Smooth muscle cell of the brain vasculature (primary cell): ENCODE measurements at regions not wholly inside any gene's neighbourhood (a gene's known extent, or its start where the extent isn't known, plus 50 kb on each side); places are given as distances from the start of the nearest gene placed in this dataset.
"Not testable (repeated sequence)": the region's sequence is repeated elsewhere in the genome, so short reads cannot be mapped to it uniquely, and the experiment has no call there.

ENCODE experiments used
- DNase-seq: peaks from one replicate; pipeline ENCODE4 v3.0.0-alpha.2; 2012; ENCODE audit warnings: low read depth, low spot score

DNA sequence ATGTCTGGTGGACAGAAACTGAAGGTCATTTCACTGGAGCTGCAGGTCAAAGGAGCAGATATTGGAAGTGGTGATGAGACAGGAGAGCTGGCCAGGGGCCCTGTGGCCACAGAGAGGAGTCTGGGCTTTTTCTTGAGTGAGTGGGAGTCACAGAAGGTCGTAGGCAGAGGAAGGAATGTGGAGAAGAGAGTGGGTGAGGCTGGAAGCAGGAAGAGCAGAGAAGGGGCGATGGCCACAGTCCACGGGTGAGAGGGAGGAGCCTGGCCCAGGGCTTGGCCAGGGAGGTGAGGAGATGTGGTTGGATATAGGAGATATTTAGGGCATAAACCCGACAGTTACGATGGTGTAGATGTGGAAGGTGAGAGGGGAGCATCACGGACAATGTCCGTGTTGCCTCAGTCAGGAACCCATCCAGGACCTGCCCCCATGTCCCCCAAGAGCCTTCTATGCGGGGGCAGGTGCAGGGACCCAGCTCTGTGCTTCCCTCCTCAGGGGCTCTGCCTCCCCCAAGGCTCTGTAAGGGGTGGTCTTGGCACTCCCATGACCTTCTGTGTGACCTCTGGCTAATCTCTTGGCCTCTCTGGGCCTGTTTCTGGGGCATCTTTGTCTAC is 150.5 kb upstream of the PTPN1 start:
- no peak for DNase-seq

DNA sequence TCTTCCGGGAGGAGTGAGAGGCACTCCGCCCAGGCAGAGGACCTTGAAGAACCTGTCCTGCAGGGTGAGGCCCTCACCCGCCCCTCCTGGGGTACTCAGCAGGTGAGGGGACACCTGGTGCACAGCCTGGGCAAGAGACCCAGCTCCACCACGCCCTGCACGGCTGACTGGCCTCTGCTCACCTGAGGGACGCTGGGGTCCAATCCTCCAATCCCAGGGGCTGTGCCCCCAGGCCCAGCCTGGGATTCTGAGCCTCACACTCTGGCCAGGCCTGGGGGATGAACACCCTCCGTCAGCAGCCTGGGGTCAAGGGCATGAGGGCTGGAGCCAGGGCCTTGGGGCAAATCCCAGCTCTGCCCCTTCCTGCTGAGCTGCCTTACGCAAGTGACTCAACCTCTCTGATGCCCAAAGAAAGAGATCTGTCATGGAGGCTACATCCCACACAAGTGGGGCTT is 149.9 kb upstream of the PTPN1 start:
- no peak for DNase-seq

DNA sequence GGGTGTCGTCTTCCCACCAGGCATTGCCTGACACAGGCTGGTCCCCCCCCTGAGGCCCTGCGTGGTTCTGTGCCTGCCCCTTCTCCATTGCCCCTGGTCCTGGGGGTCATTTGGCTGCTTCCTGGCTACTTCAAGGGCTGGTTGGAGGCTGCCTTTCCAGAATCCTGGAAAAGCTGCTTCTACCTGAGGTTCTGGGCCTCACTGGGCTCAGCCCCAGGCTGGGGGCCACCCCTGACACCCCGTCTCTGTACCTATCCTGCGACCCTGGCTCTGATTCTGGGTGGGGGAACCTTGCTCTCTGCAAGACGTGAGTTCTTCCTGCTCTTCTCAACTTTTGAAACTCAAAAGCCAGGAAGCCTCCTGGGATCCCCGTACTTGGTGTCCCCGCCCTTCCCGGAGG is 149.3 kb upstream of the PTPN1 start:
- no peak for DNase-seq

DNA sequence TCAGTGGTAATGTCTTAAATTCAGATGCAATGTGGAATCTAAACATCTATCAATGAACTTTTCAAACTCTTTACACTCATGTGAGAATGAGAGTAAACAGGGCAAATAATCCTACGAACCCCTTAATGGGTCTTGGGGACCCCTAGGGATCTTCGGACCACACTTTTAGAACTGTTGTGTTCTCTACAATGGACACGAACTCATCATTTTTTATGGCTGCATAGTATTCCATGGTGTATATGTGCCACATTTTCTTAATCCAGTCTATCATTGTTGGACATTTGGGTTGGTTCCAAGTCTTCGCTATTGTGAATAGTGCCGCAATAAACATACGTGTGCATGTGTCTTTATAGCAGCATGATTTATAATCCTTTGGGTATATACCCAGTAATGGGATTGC is 148.0 kb upstream of the PTPN1 start:
- not testable (repeated sequence) for DNase-seq

DNA sequence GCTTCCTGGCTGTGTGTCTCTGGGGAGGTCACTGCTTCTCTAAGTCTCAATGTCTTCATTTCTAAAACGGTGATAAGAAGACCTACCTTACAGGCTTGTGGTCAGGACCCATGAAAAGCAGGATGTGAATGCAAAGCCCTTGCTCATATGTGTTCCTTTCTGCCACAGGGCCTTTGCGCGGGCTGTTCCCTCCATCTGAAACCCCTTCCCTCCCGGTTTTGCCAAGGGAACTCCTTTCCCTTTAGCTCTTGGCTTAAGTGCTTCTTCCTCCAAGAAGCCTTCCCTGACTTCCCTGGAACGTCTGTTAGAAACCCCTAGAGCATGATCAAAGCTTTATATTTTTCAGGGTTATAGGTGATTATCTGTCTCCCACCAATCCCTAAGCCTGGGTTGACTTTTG is 147.2 kb upstream of the PTPN1 start:
- DNase-seq, result no peak

DNA sequence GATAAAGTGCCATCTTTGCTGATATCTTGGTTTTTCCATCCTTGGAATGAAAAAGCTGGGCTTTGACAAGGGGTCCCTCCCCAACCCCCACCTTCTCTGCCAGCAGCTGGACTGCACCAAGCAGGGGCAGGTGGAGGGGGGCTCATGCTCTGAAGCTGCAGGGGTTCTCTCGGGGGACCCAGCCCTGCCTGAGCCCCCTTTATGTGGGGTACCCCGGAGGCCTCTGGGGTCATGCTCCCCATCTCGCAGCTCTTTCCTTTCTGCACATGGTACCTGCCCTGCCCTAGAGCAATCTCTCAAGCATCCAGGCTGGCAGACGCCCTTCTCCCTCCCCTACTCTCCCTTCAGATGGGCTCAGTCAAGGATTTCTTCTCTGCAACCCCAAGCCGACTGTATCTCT is 146.7 kb upstream of the PTPN1 start:
- DNase-seq, result no peak

DNA sequence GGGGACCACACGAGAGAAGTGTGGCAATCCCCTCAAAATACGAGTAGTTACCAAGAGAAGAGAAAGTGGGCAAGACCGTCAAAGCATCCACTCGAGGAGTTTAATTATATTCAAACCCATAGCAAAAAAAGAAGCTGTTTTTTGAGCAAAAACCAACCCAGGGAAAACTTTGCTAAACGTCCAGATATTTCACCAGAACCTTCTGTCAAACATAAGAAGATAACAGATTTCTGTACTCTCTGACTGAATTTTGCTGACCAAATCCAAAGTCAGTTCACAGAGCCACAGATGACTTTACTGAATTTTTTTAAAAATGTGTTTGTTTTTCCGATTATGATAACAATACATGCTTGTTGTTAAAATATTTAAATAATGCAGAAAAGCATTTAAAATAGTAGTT is 145.6 kb upstream of the PTPN1 start:
- no peak for DNase-seq

DNA sequence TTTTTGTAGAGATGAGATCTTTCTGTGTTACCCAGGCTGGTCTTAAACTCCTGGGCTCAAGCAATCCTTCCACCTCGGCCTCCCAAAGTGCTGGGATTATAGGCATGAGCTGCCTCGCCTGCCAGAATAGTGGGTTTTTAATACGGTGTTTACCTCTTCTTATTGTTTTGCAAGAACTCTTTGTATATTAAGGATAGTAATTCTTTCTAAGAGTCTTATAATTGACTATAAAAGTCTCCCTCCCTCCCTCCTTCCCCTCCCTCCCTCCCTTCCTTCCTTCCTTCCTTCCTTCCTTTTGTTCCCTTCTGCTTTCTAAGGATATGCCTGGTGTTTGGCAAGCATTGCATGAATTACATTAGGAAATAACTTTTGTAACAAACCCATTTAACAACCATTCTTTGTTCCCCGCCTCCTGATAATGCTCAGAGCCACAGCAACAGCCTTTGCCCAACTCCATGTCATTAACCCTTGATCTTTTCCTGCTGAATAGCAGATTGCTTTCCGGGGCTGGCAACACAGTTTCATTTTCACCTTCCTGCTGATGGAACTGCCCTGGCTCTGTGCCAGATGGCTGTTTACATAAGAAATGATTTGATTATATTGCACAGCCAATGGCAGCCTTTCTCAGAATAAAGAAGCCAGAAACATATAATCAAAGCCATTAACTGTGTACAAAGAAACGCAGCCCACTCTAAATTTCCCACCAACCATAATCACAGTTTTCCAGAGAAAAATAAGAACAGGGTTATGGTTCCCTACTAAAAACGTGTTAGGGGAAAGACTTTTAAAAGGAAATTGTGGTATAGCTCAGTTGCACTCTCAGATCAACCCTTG is 143.7 kb upstream of the PTPN1 start:
- peak; percentile 18 for DNase-seq

DNA sequence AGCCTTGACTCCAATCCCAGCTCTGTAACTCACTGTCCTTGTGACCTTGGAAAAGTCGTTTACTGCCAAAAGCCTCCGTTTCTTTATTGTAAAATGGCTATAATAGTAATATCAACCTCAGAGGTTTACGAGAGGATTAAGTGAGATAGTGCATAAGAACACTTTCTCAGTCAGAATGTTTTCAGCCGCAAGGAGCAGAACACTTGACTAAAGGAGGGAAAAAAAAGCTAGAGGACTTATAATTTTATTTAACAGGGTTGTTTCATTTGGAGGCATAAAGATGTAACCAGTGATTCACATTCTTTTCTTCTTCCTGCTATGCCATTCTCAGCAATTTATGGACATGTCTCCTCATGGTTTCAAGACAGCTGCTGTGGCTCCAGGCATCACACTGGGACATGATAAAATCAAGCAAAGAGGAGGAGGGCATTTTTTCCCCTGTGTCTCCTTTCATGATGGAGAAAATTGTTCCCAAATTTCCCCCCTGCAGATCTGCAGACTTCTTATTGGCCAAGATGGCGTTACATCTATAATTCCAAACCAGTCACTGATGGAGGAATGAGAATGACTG is 143.0 kb upstream of the PTPN1 start:
- no peak for DNase-seq

DNA sequence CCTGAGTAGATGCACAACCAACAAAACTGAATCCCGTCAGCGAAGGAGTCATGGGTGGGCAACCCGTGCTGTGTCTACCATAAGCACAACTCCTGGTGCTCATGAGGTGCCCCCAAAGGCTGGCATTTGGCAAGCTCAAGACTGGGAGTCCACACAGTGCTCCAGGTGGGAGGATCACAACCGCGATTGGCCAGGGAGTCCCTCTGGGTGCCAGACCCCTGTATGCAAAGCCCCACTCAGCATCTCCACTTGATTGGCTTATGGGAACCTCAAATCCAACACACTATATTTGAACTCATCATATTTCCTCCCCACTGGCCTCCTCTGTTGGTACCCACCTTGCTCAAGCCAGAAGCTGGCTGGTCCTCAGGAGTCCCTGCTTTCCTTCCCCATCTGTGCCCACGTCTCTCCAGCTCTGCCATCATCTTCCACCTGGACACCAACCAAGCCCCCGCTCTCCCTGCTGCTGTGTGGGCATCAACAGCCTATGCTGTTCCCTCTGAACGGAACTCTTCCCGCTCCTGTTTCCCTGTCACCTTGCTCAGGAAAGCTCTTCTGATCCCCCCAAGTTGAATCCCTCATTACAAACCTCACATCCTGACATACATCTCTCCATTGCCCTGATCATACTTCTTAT is 142.3 kb upstream of the PTPN1 start:
- no peak for DNase-seq

DNA sequence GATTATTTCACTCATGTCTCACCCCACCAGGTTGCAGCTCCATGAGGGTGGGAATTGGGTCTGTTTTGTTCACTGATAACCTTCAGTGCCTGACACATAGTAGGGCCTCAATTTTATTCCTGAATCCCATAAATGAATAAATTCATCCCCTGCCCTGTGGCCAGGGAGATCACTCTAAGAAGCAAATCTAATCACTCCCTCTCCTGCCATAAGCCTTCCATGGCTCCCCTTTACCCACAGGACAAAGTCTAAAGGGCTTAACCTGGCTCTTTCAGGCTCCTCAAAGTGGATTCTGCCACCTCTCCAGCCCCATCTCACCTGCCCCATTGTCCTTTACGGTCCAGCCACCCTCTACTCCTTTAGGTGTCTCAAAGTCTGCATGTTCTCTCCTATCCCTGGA is 141.8 kb upstream of the PTPN1 start:
- DNase-seq, result no peak

DNA sequence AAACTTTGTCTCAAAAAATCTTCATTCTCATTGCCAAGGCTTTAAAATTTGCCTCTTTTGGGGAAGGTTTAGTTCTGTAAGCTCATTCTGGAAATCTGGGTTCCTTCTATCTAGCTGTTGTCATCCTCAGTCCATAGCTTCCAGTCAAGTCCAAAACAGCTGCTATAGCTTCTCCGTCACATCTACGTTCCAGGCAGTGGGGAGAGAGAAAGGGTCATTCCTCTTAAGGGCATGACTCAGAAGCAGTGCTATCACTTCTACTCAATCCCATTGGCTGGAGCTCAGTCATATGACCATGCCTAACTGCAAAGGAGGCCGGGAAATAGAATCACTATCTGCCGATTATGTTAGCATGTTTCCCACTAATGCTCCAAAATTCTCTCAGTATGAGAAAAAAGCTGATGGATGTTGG is 141.4 kb upstream of the PTPN1 start:
- no peak for DNase-seq

DNA sequence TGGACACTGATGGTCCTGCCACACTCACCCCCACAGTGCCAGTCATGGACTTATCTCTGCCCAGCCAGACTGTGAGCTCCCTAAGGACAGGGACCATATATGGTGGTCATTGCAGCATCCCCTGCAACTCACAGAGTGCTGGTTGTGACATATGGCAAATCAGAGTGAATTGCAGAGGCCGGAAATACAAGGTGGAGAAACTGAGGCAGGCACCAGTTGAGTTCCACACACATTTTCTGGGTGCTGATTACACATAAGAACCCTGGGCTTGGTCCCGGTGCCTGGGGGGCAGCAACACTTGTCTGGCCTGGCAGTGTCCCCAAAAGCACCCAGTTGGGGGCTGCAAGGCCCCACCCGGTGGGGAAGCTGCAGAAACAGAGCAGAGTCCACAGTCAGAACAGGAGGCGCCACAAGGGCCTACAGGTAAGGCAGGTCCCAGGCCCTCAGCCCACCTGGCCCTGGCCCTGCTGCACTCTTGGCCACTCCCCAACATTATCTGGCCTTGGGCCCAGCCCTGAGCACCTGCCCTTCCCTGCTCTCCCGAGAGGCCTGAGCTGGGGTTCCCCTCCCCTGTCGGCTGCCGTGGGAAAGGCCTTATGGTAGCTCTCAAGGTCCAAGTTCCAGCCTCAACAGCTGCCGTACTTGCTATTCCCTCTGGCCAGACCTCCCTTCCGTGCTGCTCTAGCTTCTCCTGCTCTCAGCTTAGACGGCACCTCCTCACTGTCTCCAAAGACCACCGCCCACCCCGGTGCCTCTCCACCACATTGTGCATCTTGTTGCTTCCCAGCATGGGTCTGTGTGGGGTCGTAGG is 140.8 kb upstream of the PTPN1 start:
- no peak for DNase-seq

DNA sequence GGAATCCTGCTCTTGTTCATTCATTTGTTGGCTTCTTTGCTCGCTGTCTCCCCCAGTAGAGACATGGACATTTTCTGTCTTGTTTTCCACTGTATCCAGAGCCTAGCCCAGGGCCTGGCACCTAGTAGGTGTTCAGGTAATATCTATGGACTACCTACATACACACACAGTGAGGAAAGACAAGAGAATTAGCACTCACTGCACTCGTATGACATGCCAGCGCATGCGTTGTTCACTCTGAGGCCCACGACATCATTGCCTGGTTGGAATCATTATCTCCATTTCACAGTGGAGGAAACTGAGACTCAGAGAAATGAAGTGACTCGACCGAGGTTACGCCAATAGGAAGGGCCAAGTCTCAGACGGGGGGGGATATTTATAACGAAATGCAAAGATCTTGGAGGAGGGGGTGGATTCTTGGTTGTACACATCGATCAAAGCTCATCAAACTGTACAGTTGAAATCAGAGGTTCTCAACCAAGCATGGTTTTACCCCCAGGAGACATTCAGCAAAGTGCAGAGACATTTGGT is 140.1 kb upstream of the PTPN1 start:
- no peak for DNase-seq

DNA sequence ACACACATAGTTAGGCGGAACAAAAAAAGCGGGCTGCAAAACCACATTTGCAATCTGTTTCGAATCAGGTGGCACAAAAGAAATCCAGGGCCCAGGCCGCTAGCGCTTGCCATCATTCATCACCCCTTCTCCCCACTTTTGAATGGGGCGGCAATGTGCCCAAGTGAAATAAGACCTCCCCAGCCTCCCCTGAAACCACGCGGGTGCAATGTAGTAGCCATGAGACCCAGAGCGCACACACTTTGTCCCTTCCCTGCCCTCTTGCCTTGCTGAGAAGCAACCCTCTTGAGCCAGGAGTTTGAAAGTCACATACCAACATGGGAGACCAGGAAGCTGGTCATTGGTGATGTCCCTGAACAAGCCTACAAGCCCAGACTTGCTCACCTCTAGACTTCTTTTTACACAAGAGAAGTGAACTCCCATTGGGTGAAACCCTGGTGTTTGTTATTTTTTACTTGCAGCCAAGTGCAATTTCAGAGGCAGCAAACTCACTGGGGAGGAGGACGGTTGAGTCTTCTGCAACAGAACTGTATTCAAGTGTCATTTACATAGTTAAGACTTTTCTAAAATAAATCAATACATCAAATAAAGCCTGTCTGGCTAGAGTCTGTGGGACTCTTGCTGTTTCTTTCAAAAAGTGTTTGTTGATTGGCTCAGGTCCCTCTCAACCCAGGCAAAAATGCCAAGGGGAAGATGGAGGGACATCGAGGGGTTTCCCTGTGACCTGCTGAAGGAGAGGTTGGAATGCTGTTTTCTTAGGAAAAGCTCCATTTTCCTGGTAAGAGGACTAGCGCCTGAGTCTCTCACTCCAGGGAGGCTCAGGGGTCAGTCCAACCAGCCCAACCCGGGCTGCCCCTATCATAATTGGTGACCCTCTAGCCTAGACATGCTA is 138.1 kb upstream of the PTPN1 start:
- no peak for DNase-seq

DNA sequence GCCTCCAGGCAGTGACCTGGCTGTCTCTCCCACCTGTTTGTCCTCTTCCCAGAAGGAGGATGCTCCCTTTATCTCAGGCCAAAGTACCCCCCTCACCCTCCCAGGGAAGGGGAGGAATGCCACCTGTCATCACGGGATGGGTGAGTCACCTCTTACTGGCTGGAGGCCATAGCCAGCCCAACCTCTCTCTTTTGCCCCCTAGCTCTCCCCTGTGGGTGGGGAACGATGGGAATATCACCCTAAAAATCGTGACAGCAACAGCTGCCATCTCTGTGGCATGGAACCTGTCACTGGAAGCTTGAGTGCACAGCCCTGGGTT is 137.5 kb upstream of the PTPN1 start:
- DNase-seq, result no peak

DNA sequence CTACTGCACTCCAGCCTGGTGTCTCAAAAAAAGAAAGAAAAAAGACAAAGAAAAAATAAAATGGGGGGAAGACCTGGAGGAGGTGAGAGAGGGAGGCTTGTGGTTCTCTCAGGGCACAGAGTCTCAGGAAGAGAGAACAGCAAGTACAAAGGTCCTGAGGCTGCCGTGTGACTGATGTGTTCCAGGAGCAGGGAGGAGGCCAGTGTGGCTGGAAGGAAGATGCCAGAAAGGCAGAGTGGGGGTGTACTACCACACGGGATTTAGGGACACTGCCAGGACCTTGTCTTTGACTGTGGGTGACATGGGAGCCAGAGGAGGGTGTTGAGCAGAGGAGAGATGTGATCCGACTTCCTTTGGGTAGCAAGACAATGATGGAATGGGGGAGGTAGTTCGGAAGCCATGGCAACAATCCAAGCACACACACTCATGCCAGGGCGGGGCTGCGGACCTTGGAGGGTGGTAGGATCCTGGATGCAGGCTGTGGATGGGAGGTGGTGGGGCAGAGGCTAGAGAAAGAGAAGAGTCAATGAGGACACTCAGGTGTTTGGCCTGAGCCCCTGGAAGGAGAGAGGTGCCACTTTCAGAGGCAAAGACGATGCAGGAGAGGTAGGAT is 136.4 kb upstream of the PTPN1 start:
- DNase-seq, result no peak

DNA sequence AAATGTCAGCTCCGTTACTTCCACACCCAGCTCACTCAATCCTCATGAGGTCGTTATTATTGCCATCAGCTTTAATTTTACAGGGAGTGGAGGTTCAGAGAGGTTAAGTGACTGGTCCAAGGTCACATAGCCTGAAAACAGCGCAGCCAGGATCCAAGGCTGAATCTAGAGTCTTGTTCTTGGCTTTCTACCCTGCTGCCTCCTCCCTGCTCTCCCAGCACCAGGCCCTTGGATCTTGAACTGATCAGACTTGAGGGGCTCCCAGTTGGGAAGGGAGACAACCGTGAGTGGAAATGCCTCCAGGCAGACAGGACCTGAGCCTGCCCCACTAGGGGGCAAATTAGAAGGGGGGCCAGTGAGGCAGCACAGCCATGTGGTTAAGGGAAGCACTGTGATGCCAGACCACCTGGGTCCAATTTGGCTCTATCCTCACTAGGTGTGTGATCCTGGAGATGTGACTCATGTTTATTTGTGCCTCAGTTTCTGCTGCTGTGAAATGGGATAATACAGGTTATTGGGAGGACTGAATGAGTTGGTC is 135.6 kb upstream of the PTPN1 start:
- DNase-seq, result no peak

DNA sequence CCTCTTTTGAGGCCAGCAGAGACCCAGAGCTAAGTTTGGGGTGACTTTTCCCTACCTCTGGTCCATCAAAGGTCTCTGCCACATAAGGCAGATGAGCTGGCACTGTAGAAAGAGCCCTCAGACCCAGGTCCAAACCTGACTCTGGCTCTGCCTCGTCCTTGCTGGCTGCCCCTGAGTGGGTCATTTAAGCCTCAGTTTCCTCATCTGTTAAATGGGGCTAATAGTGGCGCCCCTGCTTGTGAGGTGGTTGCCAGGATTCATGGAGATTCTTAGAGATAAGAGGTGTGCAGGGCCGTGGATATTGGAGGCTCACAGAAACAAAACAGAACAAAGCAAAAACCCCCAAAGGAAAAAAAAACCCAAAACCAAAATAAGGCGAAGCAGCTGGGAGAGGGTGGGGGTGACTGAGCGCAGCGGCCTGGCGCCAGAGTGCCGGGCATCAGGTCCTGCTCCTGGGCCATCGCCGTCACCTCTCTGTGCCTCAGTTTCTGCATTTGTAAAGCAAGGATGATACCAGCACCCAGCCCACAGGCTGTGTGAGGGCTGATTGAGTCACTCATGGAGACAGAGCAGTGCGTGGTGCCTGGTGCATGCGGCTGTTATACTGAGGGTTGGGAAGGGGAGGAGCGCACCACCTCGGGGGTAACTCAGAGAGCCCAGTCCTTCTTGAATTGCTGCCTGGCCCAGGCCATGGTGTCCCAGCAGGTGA is 133.8 kb upstream of the PTPN1 start:
- no peak for DNase-seq
